LNCaP clone FGC (cell line): ENCODE measurements at regions not wholly inside any gene's neighbourhood (a gene's known extent, or its start where the extent isn't known, plus 50 kb on each side); places are given as distances from the start of the nearest gene placed in this dataset.

Experiments used
- DNase-seq: peaks from one replicate; pipeline ENCODE4 v3.0.0-alpha.2; 2011; ENCODE audit warnings: low read depth
- H3K4me3 ChIP-seq: 2 replicates; pipeline ENCODE4 v1.5.1; 2011; ENCODE audit warnings: mild to moderate bottlenecking, low read depth, low read length, control low read depth
- TF ChIP-seq, protein P1 (sequence below): IDR thresholded peaks from 2 replicates; pipeline ENCODE4 v1.5.1; 2012; ENCODE audit warnings: mild to moderate bottlenecking; ENCODE audit not compliant: control insufficient read depth, insufficient read depth; ENCODE audit errors: extremely low read depth

DNA sequence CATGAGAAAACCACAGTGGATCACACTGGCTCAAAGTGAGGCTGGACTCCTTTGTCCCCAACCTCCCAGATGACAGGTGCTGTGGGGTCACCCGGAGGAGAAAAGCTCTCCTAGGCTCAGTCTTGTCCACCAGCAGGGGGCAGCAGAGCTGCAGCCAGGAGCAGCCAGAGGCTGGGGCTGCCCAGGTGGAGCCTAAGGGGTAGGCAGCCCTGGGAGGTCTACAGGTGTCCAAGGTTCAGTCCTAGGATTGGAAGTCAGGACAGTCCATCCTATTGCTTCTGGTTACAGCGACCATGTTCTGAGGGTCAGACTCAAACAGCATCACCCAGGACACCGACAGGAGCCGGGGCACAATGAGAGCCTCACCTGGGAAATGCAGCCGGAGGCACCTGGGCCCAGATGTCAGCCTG, 77.6 kb upstream of the IGLL5 start:
- no peak for DNase-seq
- TF ChIP-seq, protein P1, sequence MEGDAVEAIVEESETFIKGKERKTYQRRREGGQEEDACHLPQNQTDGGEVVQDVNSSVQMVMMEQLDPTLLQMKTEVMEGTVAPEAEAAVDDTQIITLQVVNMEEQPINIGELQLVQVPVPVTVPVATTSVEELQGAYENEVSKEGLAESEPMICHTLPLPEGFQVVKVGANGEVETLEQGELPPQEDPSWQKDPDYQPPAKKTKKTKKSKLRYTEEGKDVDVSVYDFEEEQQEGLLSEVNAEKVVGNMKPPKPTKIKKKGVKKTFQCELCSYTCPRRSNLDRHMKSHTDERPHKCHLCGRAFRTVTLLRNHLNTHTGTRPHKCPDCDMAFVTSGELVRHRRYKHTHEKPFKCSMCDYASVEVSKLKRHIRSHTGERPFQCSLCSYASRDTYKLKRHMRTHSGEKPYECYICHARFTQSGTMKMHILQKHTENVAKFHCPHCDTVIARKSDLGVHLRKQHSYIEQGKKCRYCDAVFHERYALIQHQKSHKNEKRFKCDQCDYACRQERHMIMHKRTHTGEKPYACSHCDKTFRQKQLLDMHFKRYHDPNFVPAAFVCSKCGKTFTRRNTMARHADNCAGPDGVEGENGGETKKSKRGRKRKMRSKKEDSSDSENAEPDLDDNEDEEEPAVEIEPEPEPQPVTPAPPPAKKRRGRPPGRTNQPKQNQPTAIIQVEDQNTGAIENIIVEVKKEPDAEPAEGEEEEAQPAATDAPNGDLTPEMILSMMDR = peak; percentile 71
- H3K4me3 ChIP-seq = no peak overlapping the region

DNA sequence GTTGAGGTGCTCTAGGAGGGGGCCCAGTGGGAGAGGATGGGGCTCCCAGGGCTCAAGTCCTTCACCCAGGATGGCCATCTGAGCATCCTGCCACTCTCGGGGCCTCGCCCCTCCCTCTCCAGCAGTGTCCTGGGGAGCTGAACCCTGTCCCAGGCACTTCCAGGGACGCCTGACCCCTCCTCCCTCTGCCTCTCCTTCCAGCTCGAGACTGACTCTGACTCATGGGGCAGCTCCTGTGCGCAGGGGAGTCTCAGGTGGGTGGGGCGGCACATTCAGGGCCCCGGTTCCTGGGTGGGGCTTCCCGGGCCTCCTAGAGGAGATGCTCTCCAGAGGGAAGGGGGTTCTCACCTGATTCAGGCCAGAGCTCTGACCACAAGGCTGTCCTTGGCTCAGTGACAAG, 77.1 kb upstream of the IGLL5 start:
- TF ChIP-seq, protein P1 = no peak
- no peak for DNase-seq
- H3K4me3 ChIP-seq = no peak overlapping the region

DNA sequence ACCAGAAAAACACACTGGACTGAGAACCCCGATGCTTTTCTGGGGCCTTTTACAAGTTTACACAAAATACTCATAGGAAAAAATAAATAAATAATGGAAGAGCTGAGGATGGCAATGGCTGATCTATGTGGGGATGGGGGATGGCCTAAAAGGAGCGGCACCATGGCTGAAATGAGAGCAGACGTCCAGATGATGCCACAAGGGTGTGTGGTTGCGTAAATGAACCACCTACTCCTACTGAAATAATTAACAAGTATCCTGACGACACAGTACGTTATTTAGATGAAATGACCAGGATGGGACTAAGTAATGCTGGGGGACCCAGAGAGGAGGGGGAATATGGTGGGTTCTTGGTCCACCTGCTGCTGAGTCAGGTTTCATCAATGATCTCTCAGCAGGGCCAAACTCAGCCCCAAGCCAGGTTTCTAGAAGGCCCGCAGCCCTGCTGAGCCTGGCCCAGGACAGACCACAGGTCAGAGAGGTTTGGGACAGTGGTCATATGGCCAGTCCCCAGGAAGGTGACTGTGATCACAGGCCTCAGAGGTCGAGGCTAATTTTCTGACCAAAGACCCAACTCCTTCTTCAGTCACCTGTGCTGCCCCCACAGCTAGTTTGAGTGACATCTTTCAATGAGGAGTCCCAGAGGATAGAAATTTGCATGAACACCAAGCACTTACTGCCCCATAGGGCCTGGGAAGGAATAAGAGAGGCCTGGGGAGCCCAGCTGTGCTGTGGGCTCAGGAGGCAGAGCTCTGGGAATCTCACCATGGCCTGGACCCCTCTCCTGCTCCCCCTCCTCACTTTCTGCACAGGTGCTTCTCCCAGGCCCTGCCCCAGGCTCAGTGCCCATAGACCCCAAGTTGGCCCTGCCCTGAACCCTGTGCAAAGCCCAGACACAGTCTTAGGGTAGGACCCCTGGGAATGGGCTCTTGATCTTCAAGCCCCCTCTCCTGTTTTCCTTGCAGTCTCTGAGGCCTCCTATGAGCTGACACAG, 76.3 kb upstream of the IGLL5 start:
- TF ChIP-seq, protein P1 = no peak
- no peak for DNase-seq

DNA sequence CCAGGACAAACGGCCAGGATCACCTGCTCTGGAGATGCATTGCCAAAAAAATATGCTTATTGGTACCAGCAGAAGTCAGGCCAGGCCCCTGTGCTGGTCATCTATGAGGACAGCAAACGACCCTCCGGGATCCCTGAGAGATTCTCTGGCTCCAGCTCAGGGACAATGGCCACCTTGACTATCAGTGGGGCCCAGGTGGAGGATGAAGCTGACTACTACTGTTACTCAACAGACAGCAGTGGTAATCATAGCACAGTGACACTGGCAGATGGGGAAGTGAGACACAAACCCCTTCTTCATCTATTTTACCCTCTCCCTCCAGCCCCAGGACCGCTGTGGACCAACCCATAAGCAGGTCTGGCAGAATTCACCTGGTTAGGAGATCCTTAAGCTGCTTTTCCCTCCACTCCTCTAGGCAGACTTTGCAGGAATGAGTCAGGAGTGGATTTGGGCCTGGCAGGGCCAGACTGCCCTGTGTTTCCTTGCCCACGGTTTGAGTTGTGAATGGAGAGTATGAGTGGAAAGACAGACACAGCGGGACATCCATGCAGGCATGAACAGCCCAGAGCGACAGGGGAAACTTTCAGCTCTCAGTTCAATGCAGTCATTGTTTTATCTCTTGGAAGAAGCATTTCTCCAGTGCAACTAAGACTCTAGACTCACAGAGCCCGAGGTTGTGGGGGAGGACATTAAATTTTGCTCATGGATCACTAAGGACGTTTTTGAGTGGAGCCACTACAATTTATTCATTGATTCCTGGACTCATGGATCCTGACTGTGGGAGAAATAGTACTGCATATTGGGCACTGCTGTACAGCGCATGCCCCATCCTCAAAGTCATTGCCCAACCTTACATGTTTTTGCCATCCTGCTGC, 75.3 kb upstream of the IGLL5 start:
- no peak overlapping the region for H3K4me3 ChIP-seq
- no peak for DNase-seq

More for the DNA sequence above, 76.3 kb upstream of the IGLL5 start:
- H3K4me3 ChIP-seq = no peak overlapping the region

DNA sequence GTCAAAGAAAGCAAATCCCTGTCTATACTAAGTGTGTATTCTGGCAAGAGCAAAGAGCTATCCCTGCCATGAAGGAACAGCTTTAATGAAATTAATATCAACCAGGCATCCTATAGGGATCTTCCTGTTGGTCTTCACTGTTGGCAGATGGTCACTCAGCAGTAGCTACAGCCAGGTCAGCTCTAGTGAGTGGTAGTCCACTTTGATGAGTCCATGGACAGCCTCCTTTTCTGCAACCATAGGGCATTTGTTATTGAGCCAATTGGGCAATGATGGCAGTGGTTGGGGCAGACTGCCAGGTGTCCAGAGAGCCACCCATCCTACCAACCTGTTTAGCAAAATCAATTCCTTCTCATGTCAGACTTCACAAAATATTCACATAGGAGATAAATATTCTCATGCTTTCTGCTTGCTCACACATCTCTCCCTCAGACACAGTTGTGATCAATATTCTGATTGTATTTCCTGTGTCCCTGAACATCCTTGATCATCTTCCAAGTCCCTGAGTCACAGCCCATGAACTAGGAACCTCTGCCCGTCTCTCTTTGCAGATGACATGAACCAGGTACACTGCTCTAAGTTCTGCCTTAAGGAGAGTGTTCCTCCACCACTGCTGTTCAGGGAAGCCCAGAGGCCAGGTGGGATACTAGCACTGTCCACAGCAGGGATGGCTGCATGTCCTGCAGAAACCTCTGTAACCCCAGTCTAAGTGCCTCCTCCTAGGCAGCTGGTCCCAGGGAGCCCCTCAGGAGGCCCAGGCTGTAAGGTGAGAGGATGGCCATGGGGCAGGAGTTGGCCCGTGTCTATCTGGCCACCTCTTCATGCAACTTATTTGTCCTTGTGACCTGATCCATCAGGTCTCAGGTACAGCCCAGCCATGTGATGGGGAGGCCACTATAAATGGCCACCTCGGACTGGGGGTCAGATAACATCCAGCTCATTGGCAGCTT, 74.2 kb upstream of the IGLL5 start:
- no peak for DNase-seq
- H3K4me3 ChIP-seq = no peak overlapping the region
- TF ChIP-seq, protein P1 = no peak

More for the DNA sequence above, 75.3 kb upstream of the IGLL5 start:
- TF ChIP-seq, protein P1 = no peak

DNA sequence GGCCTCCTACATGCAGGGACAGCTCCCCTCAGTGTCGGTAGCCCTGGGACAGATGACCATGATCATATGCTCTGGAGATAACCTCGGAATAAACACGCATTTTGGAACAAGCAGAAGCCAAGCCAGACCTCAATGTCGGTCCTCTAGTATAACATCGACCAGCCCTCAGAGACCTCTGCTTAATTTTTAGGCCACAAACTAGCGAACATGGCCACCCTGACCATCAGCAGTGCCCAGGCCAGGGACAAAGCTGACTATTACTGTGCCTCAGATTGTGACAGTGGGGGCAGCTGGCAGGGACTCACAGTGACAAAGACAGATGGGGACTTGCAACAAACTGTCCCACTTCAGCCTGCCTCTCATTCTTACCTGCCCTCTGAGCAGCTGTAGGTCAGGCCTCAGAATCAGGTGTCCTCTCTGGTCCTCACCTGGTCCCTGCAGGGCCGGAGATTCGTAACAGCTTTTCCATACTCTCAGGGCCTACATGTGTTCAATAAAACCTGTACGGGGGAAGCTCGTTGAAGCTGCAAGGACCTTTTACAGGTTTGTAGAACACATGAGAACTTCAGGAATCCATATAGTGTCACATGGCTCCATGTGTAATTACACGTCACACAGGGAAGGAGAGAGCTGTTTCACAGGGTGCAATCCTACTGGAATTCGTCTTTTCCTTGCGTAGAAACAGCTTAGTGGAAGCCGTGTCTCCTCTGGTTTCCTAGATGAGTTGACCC, 72.8 kb upstream of the IGLL5 start:
- H3K4me3 ChIP-seq = no peak overlapping the region
- TF ChIP-seq, protein P1 = no peak
- no peak for DNase-seq
